ENCODE measurements at regions not wholly inside any gene's neighbourhood (a gene's known extent, or its start where the extent isn't known, plus 50 kb on each side); places are given as distances from the start of the nearest gene placed in this dataset.

DNA sequence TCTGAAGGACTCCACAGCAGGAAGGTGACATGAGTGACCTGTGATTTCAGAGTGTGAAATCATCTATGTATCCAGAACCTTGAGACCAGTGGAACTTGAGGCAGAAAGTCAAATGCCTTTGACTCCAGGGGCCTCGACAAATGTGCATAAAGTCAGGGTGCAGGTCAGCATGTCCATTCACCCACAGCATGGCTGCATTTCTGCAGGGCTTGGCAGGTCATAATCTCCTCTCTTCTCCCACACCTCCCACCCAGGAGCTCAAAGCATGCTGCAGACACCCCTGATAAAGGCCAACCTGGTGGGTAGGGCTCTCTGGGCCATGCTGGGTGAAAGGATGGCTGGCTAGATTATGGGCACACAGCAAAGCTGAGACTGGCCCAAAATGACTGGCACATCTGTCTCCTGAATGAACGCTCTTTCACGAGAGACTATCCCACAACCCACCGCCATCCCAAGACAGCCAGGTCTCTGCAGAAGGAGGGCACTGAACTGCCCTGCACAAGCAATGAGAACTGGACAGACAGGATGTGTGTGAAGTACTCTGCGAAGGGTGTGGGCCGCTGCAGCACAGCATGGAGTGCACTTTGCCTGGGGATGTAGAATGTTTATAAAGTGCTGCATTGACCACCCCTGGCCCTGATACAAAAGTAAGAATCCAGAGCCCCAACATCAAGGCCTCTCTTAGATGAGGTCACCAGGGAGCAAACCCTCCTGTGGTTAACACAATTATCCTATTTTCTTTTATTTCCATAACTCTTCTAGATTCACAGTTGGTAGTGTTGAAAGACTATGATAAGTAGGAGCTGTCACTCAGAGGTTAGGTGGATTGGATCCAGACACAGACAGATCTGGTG, 78.2 kb upstream of the NXT1 start:
- TF ChIP-seq SP1 (IDR thresholded peaks at IDR 0.05) = no peak
- TF ChIP-seq ARNT (IDR thresholded peaks at IDR 0.05) = no peak
- no peak for TF ChIP-seq NFRKB (IDR thresholded peaks at IDR 0.05)
- TF ChIP-seq FOXM1 (IDR thresholded peaks at IDR 0.05; ENCODE audit: borderline replicate concordance) = no peak
- TF ChIP-seq ELF4 (IDR thresholded peaks at IDR 0.05) = no peak
- no peak for TF ChIP-seq BHLHE40 (IDR thresholded peaks at IDR 0.05; ENCODE audit: borderline replicate concordance)
- TF ChIP-seq ZNF384 (IDR thresholded peaks at IDR 0.05) = no peak
- no peak for TF ChIP-seq LEF1 (IDR thresholded peaks at IDR 0.05; ENCODE audit: borderline replicate concordance)
- TF ChIP-seq PKNOX1 (IDR thresholded peaks at IDR 0.05) = no peak

All from HEK293T (cell line).